ENCODE measurements at regions not wholly inside any gene's neighbourhood (a gene's known extent, or its start where the extent isn't known, plus 50 kb on each side); places are given as distances from the start of the nearest gene placed in this dataset.

GRCh38 chr16:50910736-50911100 lies 168.8 kb downstream of the CYLD start:
- DNase-seq = no peak

DNA sequence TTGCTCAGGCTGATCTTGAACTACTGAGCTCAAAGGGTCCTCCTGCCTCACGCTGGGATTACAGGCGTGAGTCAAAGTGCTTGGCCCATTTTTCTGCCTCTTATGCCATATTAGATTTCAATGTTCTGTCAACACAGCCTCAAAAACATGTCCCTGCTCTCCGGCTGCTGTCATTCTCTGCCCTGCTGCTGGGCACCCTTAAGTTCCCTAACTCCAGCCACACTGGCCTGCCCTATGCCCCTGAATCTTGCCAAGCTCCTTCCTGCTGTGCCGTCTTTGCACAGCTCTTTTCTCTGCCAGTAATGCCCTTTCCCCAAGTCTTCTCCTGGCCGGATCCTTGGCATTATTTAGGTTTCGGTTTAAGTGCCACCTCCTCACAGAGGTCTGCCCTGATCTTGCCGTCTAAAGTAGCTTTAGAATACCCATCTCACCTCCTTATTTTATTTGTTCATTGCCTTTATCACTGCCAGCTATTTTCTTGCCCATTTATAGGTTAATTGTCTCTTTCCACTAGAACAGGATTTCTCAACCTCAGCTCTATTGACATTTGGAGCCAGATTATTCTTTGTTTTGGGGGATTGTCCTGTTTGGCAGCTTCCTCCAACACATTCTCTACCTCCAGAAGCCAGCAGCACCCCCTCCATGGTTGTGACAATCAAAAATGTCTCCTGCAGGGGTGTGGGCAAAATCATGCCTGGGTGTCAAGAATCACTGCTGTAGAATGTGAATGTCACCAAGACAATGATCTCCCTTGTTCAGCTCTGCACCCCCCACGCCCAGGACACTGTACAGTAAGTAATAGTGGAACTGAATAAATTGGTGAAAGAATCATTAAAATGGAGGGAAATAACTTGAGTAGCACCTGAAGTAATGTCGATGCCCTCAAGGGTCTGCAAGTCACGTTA lies 168.2 kb downstream of the CYLD start:
- no peak for DNase-seq

DNA sequence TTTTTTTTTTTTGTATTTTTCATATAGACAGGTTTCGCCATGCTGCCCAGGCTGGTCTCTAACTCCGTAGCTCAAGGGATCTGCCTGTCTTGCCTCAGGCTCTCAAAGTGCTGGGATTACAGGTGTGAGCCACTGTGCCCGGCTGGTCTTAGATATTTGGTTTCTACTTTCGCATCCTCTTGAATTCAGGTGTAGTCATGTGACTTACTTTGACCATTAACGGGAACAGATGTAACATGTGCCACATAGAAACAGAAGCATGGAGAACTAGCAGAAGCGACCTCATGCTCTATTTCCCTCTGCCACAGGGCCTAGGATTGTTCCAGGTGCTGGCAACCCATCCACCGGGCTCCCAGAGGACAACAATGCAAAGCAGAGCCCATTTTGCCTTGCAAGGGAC lies 166.6 kb downstream of the CYLD start:
- DNase-seq = no peak

- no peak for DNase-seq
These were observed 164.6 kb downstream of the CYLD start for GRCh38 chr16:50906454-50906853.

GRCh38 chr16:50902457-50902856 lies 160.6 kb downstream of the CYLD start:
- DNase-seq = no peak

- no peak for DNase-seq
These were observed 159.2 kb downstream of the CYLD start for GRCh38 chr16:50901062-50901461.

GRCh38 chr16:50900391-50900942 lies 158.6 kb downstream of the CYLD start:
- no peak for DNase-seq

DNA sequence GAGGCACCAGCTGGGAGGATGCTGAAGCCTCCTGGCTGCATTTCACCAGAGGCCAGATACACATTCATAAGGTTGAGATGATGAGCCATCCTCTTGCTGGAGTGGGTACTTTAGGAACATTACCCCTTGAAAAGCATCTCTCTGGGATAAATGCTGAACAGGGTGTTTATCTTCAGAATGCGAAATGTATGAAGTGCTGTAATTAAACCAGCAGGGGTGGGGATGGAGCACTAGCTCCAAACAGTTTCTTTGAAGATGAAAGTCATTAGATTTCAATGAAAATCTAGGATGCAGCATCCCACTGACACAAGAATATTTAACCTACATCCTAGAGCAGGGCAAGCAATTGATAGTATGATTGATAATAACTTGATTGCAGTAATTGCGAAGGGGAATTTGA lies 158.1 kb downstream of the CYLD start:
- DNase-seq = peak; percentile 11

GRCh38 chr16:50889746-50890145 lies 147.9 kb downstream of the CYLD start:
- DNase-seq = no peak

GRCh38 chr16:50889276-50889675 lies 147.4 kb downstream of the CYLD start:
- DNase-seq = no peak

DNA sequence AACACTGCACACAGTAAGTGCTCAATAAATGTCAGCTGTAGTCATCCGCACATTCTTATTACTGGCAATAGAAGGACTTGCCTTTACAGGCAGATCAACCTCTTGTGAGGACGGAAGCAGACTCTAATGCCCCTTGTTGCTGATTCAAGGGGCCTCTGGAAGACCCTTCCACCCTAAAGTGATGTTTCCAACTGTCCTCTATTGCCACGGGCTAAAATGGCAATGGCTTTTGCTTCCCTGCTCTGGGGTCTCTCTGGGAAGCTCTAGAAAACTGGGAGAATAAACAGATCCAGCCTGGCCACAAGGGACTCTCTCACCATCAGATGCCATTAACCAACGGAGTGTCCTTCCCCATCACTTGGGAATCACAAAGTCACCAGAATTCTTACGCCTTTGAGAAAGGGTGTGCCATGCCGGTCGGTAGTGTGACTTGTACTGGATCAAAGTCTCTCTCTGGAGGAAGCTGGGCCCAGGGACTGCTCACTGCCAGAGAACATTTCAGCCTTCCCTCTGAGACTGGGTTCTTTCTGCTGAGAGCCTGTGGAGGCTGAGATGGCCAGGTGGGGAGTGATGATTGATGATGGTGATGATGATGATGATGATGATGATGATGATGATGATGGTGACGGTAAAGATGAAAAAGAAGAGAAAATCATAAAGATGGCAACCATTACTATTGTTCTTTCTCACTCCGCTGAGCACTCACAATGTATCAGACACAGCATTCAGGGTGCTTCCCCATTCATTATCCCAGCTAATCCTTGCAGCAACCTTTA lies 146.8 kb downstream of the CYLD start:
- no peak for DNase-seq

DNA sequence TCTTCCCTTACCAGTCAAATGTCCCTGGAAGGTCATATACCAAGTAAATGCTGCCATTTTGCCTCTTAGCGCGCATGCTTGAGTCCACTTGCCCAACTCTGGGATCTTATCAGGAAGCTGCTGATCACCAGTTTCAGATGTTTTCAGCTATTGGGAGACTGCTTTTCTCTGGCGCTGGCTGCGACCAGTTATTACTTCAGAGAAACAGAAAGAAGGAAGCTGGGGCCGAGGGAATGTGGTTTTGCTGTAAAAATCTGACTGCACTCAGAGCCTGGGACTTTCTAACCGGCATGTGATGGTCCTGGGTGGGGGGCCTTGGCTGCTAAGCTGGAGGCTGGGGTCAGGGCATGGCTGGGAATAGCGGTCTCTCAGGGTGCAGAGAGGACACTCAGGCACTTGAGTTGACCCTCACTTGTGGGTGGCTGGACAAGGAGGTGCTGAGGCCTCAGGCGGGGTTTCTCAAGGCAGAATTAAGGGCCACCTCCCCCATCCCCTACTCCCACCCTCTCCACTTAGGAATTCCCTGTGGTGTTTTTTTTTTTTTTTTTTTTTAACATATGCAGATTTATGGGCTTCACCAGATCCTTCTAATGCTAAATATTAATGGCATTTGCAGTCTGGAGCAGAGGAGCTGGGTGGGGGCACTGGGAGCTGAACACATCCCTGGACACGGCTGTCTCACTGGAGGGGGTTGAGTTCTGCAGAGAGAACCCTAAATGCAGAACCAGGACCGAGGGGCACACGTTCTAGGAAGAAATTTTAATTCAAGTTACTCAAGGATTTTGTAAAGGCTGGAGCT lies 145.8 kb downstream of the CYLD start:
- no peak for DNase-seq

DNA sequence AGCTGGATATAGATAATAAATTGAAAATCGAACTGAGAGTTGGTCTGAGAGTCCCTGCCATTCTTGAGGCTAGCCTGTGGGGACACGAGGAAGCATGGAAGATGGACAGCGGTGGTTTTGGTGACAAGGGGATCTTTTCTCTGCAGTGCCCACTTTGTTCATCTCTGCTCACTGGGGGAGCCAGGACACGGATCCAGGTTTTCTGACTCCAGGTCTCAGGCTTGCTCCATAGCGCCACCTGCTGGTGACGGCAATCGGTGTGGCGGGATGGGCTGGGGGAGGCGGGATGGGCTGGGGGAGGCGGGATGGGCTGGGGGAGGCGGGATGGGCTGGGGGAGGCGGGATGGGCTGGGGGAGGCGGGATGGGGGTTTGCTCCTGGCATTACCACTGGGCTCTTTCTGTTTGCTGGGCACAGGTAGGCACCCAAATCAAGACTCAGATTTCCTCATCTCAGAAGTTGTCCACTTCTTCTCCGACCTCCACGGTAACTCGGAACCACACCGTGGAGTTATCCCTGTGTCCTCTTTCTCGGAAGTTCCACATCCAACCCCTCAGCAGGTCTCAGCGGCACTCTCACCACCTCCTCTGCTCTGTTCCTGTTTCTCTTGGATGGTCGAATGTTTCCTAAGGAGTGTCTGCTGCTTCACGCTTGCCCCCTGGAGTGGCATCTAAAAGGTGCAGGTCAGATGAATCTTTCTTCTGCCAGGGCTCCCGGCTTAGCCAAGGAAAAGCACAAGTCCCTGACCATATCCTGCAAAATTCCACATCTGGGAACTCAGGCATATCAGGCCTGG lies 142.4 kb downstream of the CYLD start:
- DNase-seq = no peak

DNA sequence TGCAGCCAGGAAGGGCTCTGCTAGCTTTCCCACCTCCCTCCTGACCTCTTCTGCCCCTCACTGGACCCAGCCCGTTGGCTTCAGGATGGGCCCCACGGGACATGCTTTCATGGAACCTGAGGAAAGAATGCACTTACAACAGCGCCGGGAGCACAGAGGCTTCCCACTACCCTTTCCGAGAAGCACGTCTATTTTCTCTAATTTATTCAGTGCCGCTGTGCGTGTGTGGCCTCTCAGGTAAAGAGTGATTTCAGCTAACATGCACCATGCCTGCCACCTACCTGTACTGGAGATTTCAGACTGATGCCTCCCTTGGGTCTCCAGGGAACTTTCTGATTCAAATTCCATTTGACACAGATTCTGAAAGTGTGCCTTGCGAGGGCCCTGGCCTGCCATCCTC lies 140.1 kb downstream of the CYLD start:
- no peak for DNase-seq

GRCh38 chr16:50881331-50881830 lies 139.5 kb downstream of the CYLD start:
- DNase-seq = no peak

GRCh38 chr16:50880926-50881325 lies 139.0 kb downstream of the CYLD start:
- DNase-seq = no peak

DNA sequence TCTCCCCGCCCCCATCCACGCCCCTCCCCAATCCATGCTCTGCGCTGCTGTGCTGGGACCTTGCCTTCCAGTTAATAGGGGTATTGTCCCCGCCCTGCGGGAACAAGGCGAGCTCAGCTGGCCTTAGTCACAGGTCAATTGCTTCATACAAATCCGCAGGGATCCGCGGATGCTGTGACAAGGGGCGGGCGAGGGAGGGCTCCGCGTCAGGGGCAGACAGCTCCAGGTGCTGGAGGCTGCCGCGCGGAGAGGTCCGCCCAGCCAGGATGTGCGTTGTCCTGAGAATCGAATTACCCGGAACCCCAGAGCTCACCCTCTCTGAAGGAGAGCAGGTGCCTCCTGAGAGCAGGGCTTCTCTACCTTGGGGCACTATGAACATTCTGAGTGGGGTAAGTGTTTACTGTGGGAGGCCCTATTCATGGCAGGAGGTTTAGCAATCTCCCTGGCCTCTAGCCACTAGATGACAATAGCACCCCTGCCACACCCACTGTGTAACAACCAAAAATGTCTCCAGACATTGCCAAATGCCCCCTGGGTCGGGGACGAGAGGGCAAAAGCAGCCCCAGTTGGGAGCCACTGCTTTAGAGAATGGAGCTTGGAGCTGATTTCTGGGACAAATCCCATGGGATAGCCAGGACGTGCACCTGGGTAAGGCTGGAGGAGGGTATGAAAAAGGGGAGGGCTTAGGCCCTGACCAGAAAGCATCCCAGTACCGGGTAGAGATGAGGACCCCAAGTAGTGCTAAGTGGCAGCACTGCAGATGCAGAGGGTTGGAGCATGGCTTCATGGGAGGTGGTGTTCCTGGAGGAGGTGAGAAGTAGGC lies 138.2 kb downstream of the CYLD start:
- DNase-seq = no peak

DNA sequence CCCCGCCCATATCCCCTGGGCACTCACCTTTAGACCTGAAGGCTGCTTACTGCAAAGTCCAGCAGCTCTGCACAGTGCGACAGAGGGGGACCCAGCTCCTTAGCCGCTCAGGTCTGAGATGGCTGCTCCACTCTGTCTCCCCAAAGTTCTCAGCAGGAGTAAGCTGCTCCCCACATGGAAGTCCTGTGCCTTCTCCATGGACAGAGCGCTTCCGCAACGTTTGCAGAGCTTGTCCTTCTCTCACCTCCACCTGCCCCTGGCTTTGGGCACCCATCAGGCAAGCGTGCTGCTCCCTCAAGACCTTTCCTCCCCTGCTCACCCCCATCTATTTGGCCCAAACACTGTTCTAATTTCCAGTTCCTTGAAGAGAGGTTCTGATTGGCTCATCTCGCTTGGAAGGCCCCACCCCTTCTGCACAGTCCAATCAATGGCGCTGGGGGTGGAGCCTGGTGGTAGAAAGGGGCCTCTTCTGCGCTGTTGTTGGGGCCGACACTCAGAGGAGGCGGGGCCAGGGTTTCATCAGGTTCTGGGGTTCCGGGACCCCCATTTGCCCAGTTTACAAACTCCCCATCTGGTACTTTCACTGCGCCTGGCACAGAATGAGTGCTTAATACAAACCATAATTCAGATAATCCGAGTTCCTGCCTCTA lies 137.2 kb downstream of the CYLD start:
- no peak for DNase-seq

- no peak for DNase-seq
These were observed 136.7 kb downstream of the CYLD start for GRCh38 chr16:50878536-50878935.

- DNase-seq = no peak
These were observed 134.4 kb downstream of the CYLD start for GRCh38 chr16:50876263-50876662.

GRCh38 chr16:50868577-50868976 lies 126.7 kb downstream of the CYLD start:
- no peak for DNase-seq
